Kidney (tissue), 13 donors: ENCODE measurements at regions not wholly inside any gene's neighbourhood (a gene's known extent, or its start where the extent isn't known, plus 50 kb on each side); places are given as distances from the start of the nearest gene placed in this dataset.

Experiments
- DNase-seq, 5 donors: peaks; one replicate each; pipeline ENCODE4 v3.0.0-alpha.2; 2013 to 2020
- FAIRE-seq: peaks from 2 replicates; lab custom pipeline; 2012; peaks lifted over from hg19 to GRCh38; lab: Jason Lieb, UNC
- H3K27ac ChIP-seq, 2 donors: one replicate each; pipeline ENCODE4 v1.7.0; 2013; ENCODE audit warnings: low read depth in 2 of 2, low read length in 2 of 2, inconsistent platforms in 1 of 2
- H3K27me3 ChIP-seq: one replicate; pipeline ENCODE4 v1.7.1; 2013; ENCODE audit warnings: low read length, inconsistent platforms; ENCODE audit not compliant: control insufficient read depth, insufficient read depth
- H3K36me3 ChIP-seq, 3 donors: one replicate each; pipeline versions ENCODE4 v1.7.0 to v1.7.1; 2013; ENCODE audit warnings: low read length in 3 of 3, control low read depth in 1 of 3, inconsistent platforms in 1 of 3; ENCODE audit not compliant: insufficient read depth in 3 of 3, control insufficient read depth in 2 of 3
- H3K4me1 ChIP-seq, 3 donors: one replicate each; pipeline versions ENCODE4 v1.7.0 to v1.7.1; 2013; ENCODE audit warnings: low read length in 3 of 3, inconsistent platforms in 1 of 3, low read depth in 1 of 3; ENCODE audit not compliant: control insufficient read depth in 2 of 3, insufficient read depth in 2 of 3
- H3K4me3 ChIP-seq, 3 donors: one replicate each; pipeline versions ENCODE4 v1.7.0 to v1.8.1; 2013; ENCODE audit warnings: low read length in 3 of 3, control low read depth in 1 of 3, inconsistent platforms in 1 of 3
- H3K9ac ChIP-seq, 3 donors: one replicate each; pipeline versions ENCODE4 v1.7.0 to v1.7.1; 2013; ENCODE audit warnings: low read length in 3 of 3, control low read depth in 1 of 3, inconsistent platforms in 1 of 3
- H3K9me3 ChIP-seq, 3 donors: one replicate each; pipeline versions ENCODE4 v1.7.0 to v1.7.1; 2013; ENCODE audit warnings: low read length in 3 of 3, control low read depth in 1 of 3, inconsistent platforms in 1 of 3; ENCODE audit not compliant: control insufficient read depth in 2 of 3, insufficient read depth in 1 of 3
- intact Hi-C: fragments of 100-400 bp; cut with DNase I; formaldehyde crosslinking; loops from one replicate; pipeline ENCODE4 v1.11.1; 2022
- TF ChIP-seq, protein P1 (sequence below): IDR thresholded peaks from 3 replicates; pipeline ENCODE4 v1.5.1; 2012; ENCODE audit warnings: mild to moderate bottlenecking, moderate library complexity, borderline replicate concordance; ENCODE audit not compliant: insufficient read depth; ENCODE audit errors: extremely low read depth
- donor health status: control.
- donor health status: control.
- donor health status: control.
- donor health status: control.
- donor health status: control.
- donor health status: DM: yes; HTN: yes; CAD: no.
- donor health status: Normal renal cell carcinoma (clear cell type).

DNA sequence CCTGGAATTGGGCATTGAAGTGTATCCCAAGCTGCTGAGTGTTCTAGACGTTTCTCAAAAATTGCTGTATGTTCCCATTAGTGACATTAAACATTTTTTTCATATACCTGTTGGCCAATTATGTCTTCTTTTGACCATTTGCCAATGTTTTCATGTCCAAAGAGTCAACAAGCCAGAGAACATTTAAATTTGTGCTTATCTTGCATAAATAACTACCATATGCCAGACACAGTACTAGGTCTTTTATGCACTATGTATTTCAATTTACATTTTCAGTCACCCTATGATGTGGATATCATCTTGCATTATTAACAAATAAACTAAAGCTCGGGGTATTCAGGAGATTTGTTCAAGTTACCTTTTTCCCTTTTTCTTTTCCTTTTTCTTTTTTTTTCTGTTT lies 632.9 kb upstream of the C16orf82 start:
- intact Hi-C loops = no loop called here
- Histone ChIP-seq H3K9ac (no peak overlapping the region), H3K4me1 (no peaks in the 10 kb centered on the region), H3K27me3 (no peaks in the 10 kb centered on the region), H3K27ac (no peak overlapping the region), H3K36me3 (no peaks in the 10 kb centered on the region), H3K9me3 (peaks cover 0 to 3% (median 0%) of the 10 kb centered on the region in 3 donors), H3K4me3 (no peak overlapping the region)
- TF ChIP-seq, protein P1, sequence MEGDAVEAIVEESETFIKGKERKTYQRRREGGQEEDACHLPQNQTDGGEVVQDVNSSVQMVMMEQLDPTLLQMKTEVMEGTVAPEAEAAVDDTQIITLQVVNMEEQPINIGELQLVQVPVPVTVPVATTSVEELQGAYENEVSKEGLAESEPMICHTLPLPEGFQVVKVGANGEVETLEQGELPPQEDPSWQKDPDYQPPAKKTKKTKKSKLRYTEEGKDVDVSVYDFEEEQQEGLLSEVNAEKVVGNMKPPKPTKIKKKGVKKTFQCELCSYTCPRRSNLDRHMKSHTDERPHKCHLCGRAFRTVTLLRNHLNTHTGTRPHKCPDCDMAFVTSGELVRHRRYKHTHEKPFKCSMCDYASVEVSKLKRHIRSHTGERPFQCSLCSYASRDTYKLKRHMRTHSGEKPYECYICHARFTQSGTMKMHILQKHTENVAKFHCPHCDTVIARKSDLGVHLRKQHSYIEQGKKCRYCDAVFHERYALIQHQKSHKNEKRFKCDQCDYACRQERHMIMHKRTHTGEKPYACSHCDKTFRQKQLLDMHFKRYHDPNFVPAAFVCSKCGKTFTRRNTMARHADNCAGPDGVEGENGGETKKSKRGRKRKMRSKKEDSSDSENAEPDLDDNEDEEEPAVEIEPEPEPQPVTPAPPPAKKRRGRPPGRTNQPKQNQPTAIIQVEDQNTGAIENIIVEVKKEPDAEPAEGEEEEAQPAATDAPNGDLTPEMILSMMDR = no peak
- no peak for DNase-seq
- no peak for FAIRE-seq

DNA sequence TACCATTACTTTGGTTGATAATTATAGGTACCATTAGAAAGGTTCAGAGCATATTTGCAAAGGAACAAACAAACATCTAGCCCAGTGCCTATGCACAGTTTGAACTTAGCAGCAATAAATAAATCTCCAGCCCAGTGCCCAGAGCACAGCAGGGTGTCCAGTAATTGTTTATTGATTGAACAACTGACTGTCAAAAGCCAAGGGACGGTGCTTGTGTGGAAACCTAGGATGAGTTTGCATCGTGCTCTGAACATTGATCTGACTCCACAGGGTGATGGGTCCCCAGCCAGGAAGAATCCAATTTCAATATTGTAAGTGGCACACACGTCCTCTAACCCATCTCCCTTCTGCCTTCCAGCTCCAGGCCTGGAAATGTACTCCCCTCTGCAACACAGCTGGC lies 625.5 kb upstream of the C16orf82 start:
- intact Hi-C loops = no loop called here

DNA sequence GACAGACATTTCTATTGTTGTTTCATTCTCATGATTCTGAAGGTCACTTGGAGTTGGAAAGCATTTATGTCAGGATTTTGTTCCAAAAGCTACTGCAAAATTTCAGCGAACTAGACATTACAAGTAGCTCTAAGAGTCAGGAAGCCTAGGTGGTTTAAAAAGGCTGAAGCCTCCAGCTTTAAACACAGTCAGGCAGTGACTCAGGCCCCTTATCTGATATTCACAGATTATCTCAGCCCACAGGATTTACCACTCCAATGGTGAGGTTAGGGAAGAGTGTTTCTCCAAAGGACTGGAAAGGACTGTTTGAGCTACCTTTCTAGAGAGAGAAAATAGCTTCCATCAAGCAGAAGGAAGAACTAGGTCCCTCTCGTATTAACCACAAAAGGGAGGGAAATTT lies 624.4 kb upstream of the C16orf82 start:
- intact Hi-C loops = no loop called here
- no peak overlapping the region for H3K4me3 ChIP-seq
- no peaks in the 10 kb centered on the region for H3K36me3 ChIP-seq
- no peaks in the 10 kb centered on the region for H3K27me3 ChIP-seq
- H3K4me1 ChIP-seq = no peaks in the 10 kb centered on the region
- TF ChIP-seq, protein P1 = no peak
- H3K9me3 ChIP-seq = peaks cover 0 to 3% (median 0%) of the 10 kb centered on the region in 3 donors
- H3K9ac ChIP-seq = no peak overlapping the region
- DNase-seq = no peak
- FAIRE-seq = no peak
- no peak overlapping the region for H3K27ac ChIP-seq

More for the DNA sequence above, 625.5 kb upstream of the C16orf82 start:
- H3K27ac ChIP-seq = no peak overlapping the region
- DNase-seq (no peak), FAIRE-seq (no peak)
- H3K9me3 ChIP-seq = peaks cover 0 to 3% (median 0%) of the 10 kb centered on the region in 3 donors
- H3K4me1 ChIP-seq = no peaks in the 10 kb centered on the region
- H3K4me3 ChIP-seq = no peak overlapping the region
- TF ChIP-seq, protein P1 = no peak
- H3K36me3 ChIP-seq = no peaks in the 10 kb centered on the region
- H3K9ac ChIP-seq = no peak overlapping the region
- H3K27me3 ChIP-seq = no peaks in the 10 kb centered on the region

DNA sequence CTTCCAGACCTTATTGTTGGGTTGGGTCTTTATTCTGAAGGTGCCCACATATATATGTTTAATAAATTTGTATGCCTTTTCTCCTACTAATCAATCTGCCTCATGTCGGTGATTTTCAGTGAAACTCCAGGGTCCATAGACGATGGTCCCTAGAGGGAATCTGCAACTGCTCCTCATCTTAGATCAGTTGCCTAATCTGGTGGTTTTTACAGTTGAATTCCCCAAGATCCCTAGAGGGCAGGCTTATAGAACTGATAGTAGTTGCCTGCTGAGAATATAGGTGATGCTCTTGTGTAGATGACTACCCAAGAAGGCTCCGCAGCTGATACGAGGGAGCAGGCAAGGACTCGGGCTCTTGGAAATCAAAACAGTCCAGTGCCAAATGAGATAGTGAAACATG lies 619.2 kb upstream of the C16orf82 start:
- Histone ChIP-seq H3K4me3 (no peak overlapping the region), H3K9ac (no peak overlapping the region), H3K9me3 (no peaks in the 10 kb centered on the region), H3K36me3 (no peaks in the 10 kb centered on the region), H3K4me1 (no peaks in the 10 kb centered on the region), H3K27me3 (no peaks in the 10 kb centered on the region), H3K27ac (no peak overlapping the region)
- DNase-seq (no peak), FAIRE-seq (no peak)
- intact Hi-C loops = no loop called here
- TF ChIP-seq, protein P1 = no peak
